Astrocyte (in vitro differentiated cells and primary cell): ENCODE measurements at regions not wholly inside any gene's neighbourhood (a gene's known extent, or its start where the extent isn't known, plus 50 kb on each side); places are given as distances from the start of the nearest gene placed in this dataset.

ENCODE experiments used
- DNase-seq: peaks from one replicate; pipeline ENCODE4 v3.0.0-alpha.2; 2010; ENCODE audit warnings: low read depth
- FAIRE-seq: peaks from 2 replicates; lab custom pipeline; 2011; peaks lifted over from hg19 to GRCh38; lab: Jason Lieb, UNC
- H2AFZ ChIP-seq: 2 replicates; pipeline ENCODE4 v1.6.0; 2012; ENCODE audit warnings: low read depth, low read length, inconsistent platforms
- H3K27ac ChIP-seq: 2 replicates; pipeline ENCODE4 v1.5.1; 2011; ENCODE audit warnings: low read depth, low read length, inconsistent platforms
- H3K27me3 ChIP-seq: 2 replicates; pipeline ENCODE4 v1.6.0; 2011; ENCODE audit warnings: low read length, inconsistent platforms; ENCODE audit not compliant: insufficient read depth
- H3K36me3 ChIP-seq: 2 replicates; pipeline ENCODE4 v1.5.1; 2011; ENCODE audit warnings: low read length, inconsistent platforms; ENCODE audit not compliant: insufficient read depth
- H3K4me1 ChIP-seq: 2 replicates; pipeline ENCODE4 v1.5.1; 2011; ENCODE audit warnings: low read length, inconsistent platforms; ENCODE audit not compliant: insufficient read depth
- H3K4me2 ChIP-seq: 2 replicates; pipeline ENCODE4 v1.6.0; 2012; ENCODE audit warnings: low read length, inconsistent platforms
- H3K4me3 ChIP-seq: 2 replicates; pipeline ENCODE4 v1.5.1; 2011; ENCODE audit warnings: low read depth, mild to moderate bottlenecking, low read length, inconsistent platforms; ENCODE audit not compliant: insufficient read depth
- H3K79me2 ChIP-seq: 2 replicates; pipeline ENCODE4 v1.6.0; 2012; ENCODE audit warnings: mild to moderate bottlenecking, low read length, inconsistent platforms; ENCODE audit not compliant: insufficient read depth
- H3K9ac ChIP-seq: 2 replicates; pipeline ENCODE4 v1.6.0; 2012; ENCODE audit warnings: mild to moderate bottlenecking, low read length, inconsistent platforms
- H3K9me3 ChIP-seq: 2 replicates; pipeline ENCODE4 v1.5.1; 2012; ENCODE audit warnings: low read depth, mild to moderate bottlenecking, low read length, inconsistent platforms; ENCODE audit not compliant: insufficient read depth
- H4K20me1 ChIP-seq: 2 replicates; pipeline ENCODE4 v1.6.0; 2012; ENCODE audit warnings: low read length, inconsistent platforms; ENCODE audit not compliant: insufficient read depth
- H3K27ac Mint-ChIP-seq: one replicate; pipeline ENCODE4 v1.8.0; 2021; ENCODE audit warnings: mild to moderate bottlenecking, mixed read lengths; ENCODE audit not compliant: unreplicated experiment
- H3K27me3 Mint-ChIP-seq: one replicate; pipeline ENCODE4 v1.8.0; 2021; ENCODE audit warnings: low read depth, mixed read lengths; ENCODE audit not compliant: unreplicated experiment
- H3K36me3 Mint-ChIP-seq: one replicate; pipeline ENCODE4 v1.8.0; 2021; ENCODE audit warnings: low read depth, mixed read lengths; ENCODE audit not compliant: unreplicated experiment
- H3K4me1 Mint-ChIP-seq: one replicate; pipeline ENCODE4 v1.8.0; 2021; ENCODE audit warnings: low read depth, mixed read lengths; ENCODE audit not compliant: unreplicated experiment
- H3K4me3 Mint-ChIP-seq: one replicate; pipeline ENCODE4 v1.8.0; 2021; ENCODE audit warnings: mild to moderate bottlenecking, moderate library complexity, mixed read lengths; ENCODE audit not compliant: unreplicated experiment
- H3K9me3 Mint-ChIP-seq: one replicate; pipeline ENCODE4 v1.8.0; 2021; ENCODE audit warnings: mild to moderate bottlenecking, mixed read lengths; ENCODE audit not compliant: unreplicated experiment
- EZH2 ChIP-seq: IDR thresholded peaks from 2 replicates; pipeline ENCODE4 v1.6.1; 2012; ENCODE audit warnings: mild to moderate bottlenecking, low read length, inconsistent platforms; ENCODE audit not compliant: insufficient read depth
- TF ChIP-seq, protein P1 (sequence below): IDR thresholded peaks from 2 replicates; pipeline ENCODE4 v1.5.1; 2011; ENCODE audit warnings: low read depth, mild to moderate bottlenecking, inconsistent platforms, low read length, moderate library complexity; ENCODE audit not compliant: insufficient read depth

DNA sequence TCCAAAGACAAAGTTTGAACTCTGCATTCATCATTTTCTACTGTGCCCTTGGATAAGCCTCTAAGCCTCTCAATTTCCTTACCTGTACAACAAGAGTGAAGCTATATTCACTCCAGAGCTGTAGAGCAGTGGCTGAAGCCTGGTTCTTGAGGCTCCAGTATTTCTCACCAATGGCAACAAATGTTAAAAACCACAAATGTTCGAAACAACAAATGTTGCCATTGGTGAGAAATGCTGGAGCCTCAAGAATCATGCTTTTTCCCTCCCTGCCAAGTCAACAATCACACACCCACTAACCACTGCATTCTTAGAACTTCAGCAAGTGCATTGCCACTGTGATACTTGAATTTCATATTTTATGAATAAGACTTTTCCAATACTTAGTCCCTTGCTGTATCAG, 237.9 kb downstream of the TMEM26 start:
- Histone ChIP-seq H3K36me3 (no peaks in the 10 kb centered on the region), H4K20me1 (no peaks in the 10 kb centered on the region), H3K79me2 (no peaks in the 10 kb centered on the region), H3K9ac (no peak overlapping the region), H2AFZ (no peak overlapping the region), H3K4me1 (no peaks in the 10 kb centered on the region), H3K27me3 (no peaks in the 10 kb centered on the region), H3K27ac (no peak overlapping the region), H3K4me2 (no peak overlapping the region), H3K9me3 (no peaks in the 10 kb centered on the region), H3K4me3 (no peak overlapping the region)
- FAIRE-seq (no peak), DNase-seq (no peak)
- Mint-ChIP-seq H3K4me1 (peaks cover 5% of the 10 kb centered on the region), H3K36me3 (no peaks in the 10 kb centered on the region), H3K27ac (no peak overlapping the region), H3K9me3 (no peaks in the 10 kb centered on the region), H3K4me3 (no peak overlapping the region), H3K27me3 (no peaks in the 10 kb centered on the region)
- TF ChIP-seq, protein P1, sequence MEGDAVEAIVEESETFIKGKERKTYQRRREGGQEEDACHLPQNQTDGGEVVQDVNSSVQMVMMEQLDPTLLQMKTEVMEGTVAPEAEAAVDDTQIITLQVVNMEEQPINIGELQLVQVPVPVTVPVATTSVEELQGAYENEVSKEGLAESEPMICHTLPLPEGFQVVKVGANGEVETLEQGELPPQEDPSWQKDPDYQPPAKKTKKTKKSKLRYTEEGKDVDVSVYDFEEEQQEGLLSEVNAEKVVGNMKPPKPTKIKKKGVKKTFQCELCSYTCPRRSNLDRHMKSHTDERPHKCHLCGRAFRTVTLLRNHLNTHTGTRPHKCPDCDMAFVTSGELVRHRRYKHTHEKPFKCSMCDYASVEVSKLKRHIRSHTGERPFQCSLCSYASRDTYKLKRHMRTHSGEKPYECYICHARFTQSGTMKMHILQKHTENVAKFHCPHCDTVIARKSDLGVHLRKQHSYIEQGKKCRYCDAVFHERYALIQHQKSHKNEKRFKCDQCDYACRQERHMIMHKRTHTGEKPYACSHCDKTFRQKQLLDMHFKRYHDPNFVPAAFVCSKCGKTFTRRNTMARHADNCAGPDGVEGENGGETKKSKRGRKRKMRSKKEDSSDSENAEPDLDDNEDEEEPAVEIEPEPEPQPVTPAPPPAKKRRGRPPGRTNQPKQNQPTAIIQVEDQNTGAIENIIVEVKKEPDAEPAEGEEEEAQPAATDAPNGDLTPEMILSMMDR: no peak
- no peak for TF ChIP-seq EZH2

DNA sequence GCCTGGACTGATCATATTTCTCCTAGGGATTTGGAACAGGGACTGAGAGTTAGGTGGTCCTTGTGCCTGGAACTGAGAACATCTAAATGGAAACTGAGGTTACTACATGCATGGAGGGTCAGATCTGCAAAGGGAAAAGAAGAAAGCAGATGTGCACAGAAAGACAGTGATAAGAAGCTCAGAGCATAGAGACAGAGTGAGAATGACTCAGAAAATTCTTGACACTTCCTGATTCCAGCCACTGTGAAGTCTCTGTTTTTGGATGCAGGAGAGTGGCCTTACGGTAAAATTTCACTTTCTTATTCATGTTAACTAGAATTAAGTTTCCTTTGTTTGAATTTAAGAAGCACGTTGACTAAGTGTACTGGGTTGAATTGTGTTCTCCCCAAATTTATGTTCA, 241.7 kb downstream of the TMEM26 start:
- no peak for DNase-seq
- H3K36me3 Mint-ChIP-seq: no peaks in the 10 kb centered on the region
- H3K9me3 ChIP-seq: no peaks in the 10 kb centered on the region
- peak overlapping the region; percentile 14 for H3K27ac Mint-ChIP-seq
- no peaks in the 10 kb centered on the region for H3K4me1 ChIP-seq
- no peaks in the 10 kb centered on the region for H3K79me2 ChIP-seq
- no peaks in the 10 kb centered on the region for H4K20me1 ChIP-seq
- H3K27ac ChIP-seq: no peak overlapping the region
- H3K9me3 Mint-ChIP-seq: no peaks in the 10 kb centered on the region
- TF ChIP-seq EZH2: no peak
- TF ChIP-seq, protein P1: no peak
- H3K4me2 ChIP-seq: no peak overlapping the region
- H3K9ac ChIP-seq: no peak overlapping the region
- no peaks in the 10 kb centered on the region for H3K27me3 Mint-ChIP-seq
- H3K4me3 Mint-ChIP-seq: no peak overlapping the region
- H3K36me3 ChIP-seq: no peaks in the 10 kb centered on the region
- H3K27me3 ChIP-seq: no peaks in the 10 kb centered on the region
- no peak overlapping the region for H2AFZ ChIP-seq
- no peak for FAIRE-seq
- H3K4me1 Mint-ChIP-seq: peaks cover 5% of the 10 kb centered on the region
- no peak overlapping the region for H3K4me3 ChIP-seq

DNA sequence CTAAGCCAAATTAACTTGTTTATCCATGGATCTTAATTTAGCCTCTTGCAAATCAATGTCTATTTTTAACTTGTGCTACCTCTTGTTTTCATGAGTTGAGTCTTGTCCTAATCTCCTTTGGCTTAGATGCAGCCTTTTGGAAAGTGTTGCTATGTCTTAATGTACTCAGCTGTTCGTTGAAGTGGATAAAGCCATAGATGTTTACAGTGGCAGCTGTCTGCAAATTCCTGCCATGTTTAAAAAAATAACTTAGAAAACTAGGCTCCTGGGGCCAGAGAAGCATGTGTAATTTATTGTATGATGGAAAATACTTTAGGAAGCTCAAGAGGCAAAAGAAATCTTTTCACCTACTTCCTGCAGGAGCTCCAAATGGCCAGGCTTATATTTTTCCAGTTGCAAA, 253.1 kb upstream of the RHOBTB1 start:
- H3K4me2 ChIP-seq: no peak overlapping the region
- FAIRE-seq (no peak), DNase-seq (peak; percentile 2)
- Mint-ChIP-seq H3K36me3 (no peaks in the 10 kb centered on the region), H3K9me3 (peaks cover 11% of the 10 kb centered on the region), H3K27me3 (no peaks in the 10 kb centered on the region), H3K27ac (no peak overlapping the region), H3K4me1 (no peaks in the 10 kb centered on the region), H3K4me3 (no peak overlapping the region)
- no peaks in the 10 kb centered on the region for H3K4me1 ChIP-seq
- no peaks in the 10 kb centered on the region for H4K20me1 ChIP-seq
- H3K9ac ChIP-seq: no peak overlapping the region
- TF ChIP-seq, protein P1: no peak
- no peak for TF ChIP-seq EZH2
- H3K27me3 ChIP-seq: no peaks in the 10 kb centered on the region
- H3K9me3 ChIP-seq: no peaks in the 10 kb centered on the region
- H3K36me3 ChIP-seq: no peaks in the 10 kb centered on the region
- no peak overlapping the region for H3K4me3 ChIP-seq
- H2AFZ ChIP-seq: no peak overlapping the region
- H3K79me2 ChIP-seq: no peaks in the 10 kb centered on the region
- no peak overlapping the region for H3K27ac ChIP-seq
